HG02981 (cell line): ENCODE measurements at regions not wholly inside any gene's neighbourhood (a gene's known extent, or its start where the extent isn't known, plus 50 kb on each side); places are given as distances from the start of the nearest gene placed in this dataset.

ENCODE experiments used
- ATAC-seq: cut with Tn5 transposase; IDR thresholded peaks from one replicate; pipeline ENCODE4 v1.9.1; 2021; ENCODE audit warnings: mild to moderate bottlenecking, moderate library complexity; ENCODE audit not compliant: unreplicated experiment

- ATAC-seq, result no peak
Observed at GRCh38 chr9:14031810-14032209, 282.1 kb downstream of the NFIB start.

GRCh38 chr9:14031060-14031414 is 282.9 kb downstream of the NFIB start:
- ATAC-seq, result no peak

GRCh38 chr9:14030375-14031059 is 283.4 kb downstream of the NFIB start:
- no peak for ATAC-seq

- no peak for ATAC-seq
Observed at GRCh38 chr9:14029806-14030374, 284.1 kb downstream of the NFIB start.

GRCh38 chr9:14027116-14027800 is 286.7 kb downstream of the NFIB start:
- no peak for ATAC-seq

- no peak for ATAC-seq
Observed at GRCh38 chr9:14025741-14026140, 288.2 kb downstream of the NFIB start.

- ATAC-seq, result no peak
Observed at GRCh38 chr9:14023285-14023684, 290.7 kb downstream of the NFIB start.

- no peak for ATAC-seq
Observed at GRCh38 chr9:14021871-14022525, 291.9 kb downstream of the NFIB start.

- ATAC-seq, result no peak
Observed at GRCh38 chr9:14018081-14018480, 295.9 kb downstream of the NFIB start.

GRCh38 chr9:14014744-14015143 is 299.2 kb downstream of the NFIB start:
- ATAC-seq, result no peak

GRCh38 chr9:14014218-14014617 is 299.7 kb downstream of the NFIB start:
- ATAC-seq, result no peak

- ATAC-seq, result no peak
Observed at GRCh38 chr9:14011799-14012560, 302.0 kb downstream of the NFIB start.

GRCh38 chr9:14007190-14007769 is 306.7 kb downstream of the NFIB start:
- no peak for ATAC-seq

- ATAC-seq, result no peak
Observed at GRCh38 chr9:14006386-14007187, 307.4 kb downstream of the NFIB start.

- no peak for ATAC-seq
Observed at GRCh38 chr9:14004110-14004509, 309.8 kb downstream of the NFIB start.

- ATAC-seq, result no peak
Observed at GRCh38 chr9:13994240-13994639, 319.7 kb downstream of the NFIB start.

GRCh38 chr9:13993632-13994185 is 320.2 kb downstream of the NFIB start:
- no peak for ATAC-seq

GRCh38 chr9:13992138-13993088 is 321.5 kb downstream of the NFIB start:
- no peak for ATAC-seq

- no peak for ATAC-seq
Observed at GRCh38 chr9:13991395-13991794, 322.5 kb downstream of the NFIB start.
